ENCODE measurements at regions not wholly inside any gene's neighbourhood (a gene's known extent, or its start where the extent isn't known, plus 50 kb on each side); places are given as distances from the start of the nearest gene placed in this dataset.

- no peak for TF ChIP-seq JUND (IDR thresholded peaks at IDR 0.05; ENCODE audit: low read depth)
- DNase-seq (ENCODE audit: low read depth in 1 of 2, low spot score in 1 of 2) = no peak
- in situ Hi-C loops (cut with HindIII; ENCODE audit: low pct_unique_long_range_greater_than_20kb, low sequenced_read_pairs) = no loop called here
These were observed 308.0 kb downstream of the MATN1 start for GRCh38 chr1:30415171-30415940.

GRCh38 chr1:30414851-30415165, 308.6 kb downstream of the MATN1 start:
- DNase-seq (ENCODE audit: low read depth in 1 of 2, low spot score in 1 of 2) = no peak
- TF ChIP-seq JUND (IDR thresholded peaks at IDR 0.05; ENCODE audit: low read depth) = no peak
- in situ Hi-C loops (cut with HindIII; ENCODE audit: low pct_unique_long_range_greater_than_20kb, low sequenced_read_pairs) = no loop called here

GRCh38 chr1:30414086-30414850, 309.1 kb downstream of the MATN1 start:
- in situ Hi-C loops (cut with HindIII; ENCODE audit: low pct_unique_long_range_greater_than_20kb, low sequenced_read_pairs) = no loop called here
- no peak for TF ChIP-seq JUND (IDR thresholded peaks at IDR 0.05; ENCODE audit: low read depth)
- no peak for DNase-seq (ENCODE audit: low read depth in 1 of 2, low spot score in 1 of 2)

GRCh38 chr1:30413606-30414005, 309.8 kb downstream of the MATN1 start:
- no peak for TF ChIP-seq JUND (IDR thresholded peaks at IDR 0.05; ENCODE audit: low read depth)
- no peak for DNase-seq (ENCODE audit: low read depth in 1 of 2, low spot score in 1 of 2)
- in situ Hi-C loops (cut with HindIII; ENCODE audit: low pct_unique_long_range_greater_than_20kb, low sequenced_read_pairs) = no loop called here

- in situ Hi-C loops (cut with HindIII; ENCODE audit: low pct_unique_long_range_greater_than_20kb, low sequenced_read_pairs) = no loop called here
- no peak for TF ChIP-seq JUND (IDR thresholded peaks at IDR 0.05; ENCODE audit: low read depth)
- DNase-seq (ENCODE audit: low read depth in 1 of 2, low spot score in 1 of 2) = no peak
These were observed 310.3 kb downstream of the MATN1 start for GRCh38 chr1:30413111-30413440.

- DNase-seq (ENCODE audit: low read depth in 1 of 2, low spot score in 1 of 2) = no peak
- no peak for TF ChIP-seq JUND (IDR thresholded peaks at IDR 0.05; ENCODE audit: low read depth)
- in situ Hi-C loops (cut with HindIII; ENCODE audit: low pct_unique_long_range_greater_than_20kb, low sequenced_read_pairs) = no loop called here
These were observed 310.9 kb downstream of the MATN1 start for GRCh38 chr1:30412241-30413110.

- DNase-seq (ENCODE audit: low read depth in 1 of 2, low spot score in 1 of 2) = no peak
- in situ Hi-C loops (cut with HindIII; ENCODE audit: low pct_unique_long_range_greater_than_20kb, low sequenced_read_pairs) = no loop called here
- no peak for TF ChIP-seq JUND (IDR thresholded peaks at IDR 0.05; ENCODE audit: low read depth)
These were observed 312.2 kb downstream of the MATN1 start for GRCh38 chr1:30411206-30411605.

GRCh38 chr1:30410153-30410851, 313.1 kb downstream of the MATN1 start:
- in situ Hi-C loops (cut with HindIII; ENCODE audit: low pct_unique_long_range_greater_than_20kb, low sequenced_read_pairs) = no loop called here

GRCh38 chr1:30409476-30410152, 313.8 kb downstream of the MATN1 start:
- DNase-seq (ENCODE audit: low read depth in 1 of 2, low spot score in 1 of 2) = no peak
- TF ChIP-seq JUND (IDR thresholded peaks at IDR 0.05; ENCODE audit: low read depth) = no peak
- in situ Hi-C loops (cut with HindIII; ENCODE audit: low pct_unique_long_range_greater_than_20kb, low sequenced_read_pairs) = no loop called here

More at GRCh38 chr1:30410153-30410851, 313.1 kb downstream of the MATN1 start:
- no peak for TF ChIP-seq JUND (IDR thresholded peaks at IDR 0.05; ENCODE audit: low read depth)
- DNase-seq (ENCODE audit: low read depth in 1 of 2, low spot score in 1 of 2) = no peak

- TF ChIP-seq JUND (IDR thresholded peaks at IDR 0.05; ENCODE audit: low read depth) = no peak
- no peak for DNase-seq (ENCODE audit: low read depth in 1 of 2, low spot score in 1 of 2)
- in situ Hi-C loops (cut with HindIII; ENCODE audit: low pct_unique_long_range_greater_than_20kb, low sequenced_read_pairs) = no loop called here
These were observed 315.4 kb downstream of the MATN1 start for GRCh38 chr1:30407865-30408580.

Measured in T47D (cell line).